HG02852 (cell line): ENCODE measurements at regions not wholly inside any gene's neighbourhood (a gene's known extent, or its start where the extent isn't known, plus 50 kb on each side); places are given as distances from the start of the nearest gene placed in this dataset.
"Not testable (repeated sequence)": the region's sequence is repeated elsewhere in the genome, so short reads cannot be mapped to it uniquely, and the experiment has no call there.

ENCODE experiments used
- ATAC-seq: cut with Tn5 transposase; IDR thresholded peaks from one replicate; pipeline ENCODE4 v1.9.1; 2021; ENCODE audit warnings: mild to moderate bottlenecking, moderate library complexity; ENCODE audit not compliant: unreplicated experiment

- ATAC-seq: no peak
These were observed 98.4 kb upstream of the FRMD4A start for GRCh38 chr10:14429043-14429700.

DNA sequence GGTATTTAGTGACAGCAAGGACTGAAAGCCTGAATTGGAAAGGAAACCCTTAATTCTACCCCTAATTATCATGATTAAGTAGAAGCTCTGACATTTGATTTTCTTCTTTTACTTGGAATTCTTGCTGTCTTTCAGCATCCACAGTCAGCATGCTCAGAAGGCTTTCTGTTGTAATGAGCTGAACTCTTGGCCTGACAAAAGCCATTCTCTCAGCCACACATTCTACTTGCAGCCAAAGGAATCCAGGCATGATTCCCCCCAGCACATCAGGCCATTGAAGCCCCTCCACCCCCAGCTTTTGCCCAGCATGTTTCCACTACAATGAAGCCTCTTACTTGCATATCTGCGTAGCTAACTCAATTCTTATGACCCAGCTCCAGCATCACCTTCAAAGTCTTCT, 94.3 kb upstream of the FRMD4A start:
- no peak for ATAC-seq

DNA sequence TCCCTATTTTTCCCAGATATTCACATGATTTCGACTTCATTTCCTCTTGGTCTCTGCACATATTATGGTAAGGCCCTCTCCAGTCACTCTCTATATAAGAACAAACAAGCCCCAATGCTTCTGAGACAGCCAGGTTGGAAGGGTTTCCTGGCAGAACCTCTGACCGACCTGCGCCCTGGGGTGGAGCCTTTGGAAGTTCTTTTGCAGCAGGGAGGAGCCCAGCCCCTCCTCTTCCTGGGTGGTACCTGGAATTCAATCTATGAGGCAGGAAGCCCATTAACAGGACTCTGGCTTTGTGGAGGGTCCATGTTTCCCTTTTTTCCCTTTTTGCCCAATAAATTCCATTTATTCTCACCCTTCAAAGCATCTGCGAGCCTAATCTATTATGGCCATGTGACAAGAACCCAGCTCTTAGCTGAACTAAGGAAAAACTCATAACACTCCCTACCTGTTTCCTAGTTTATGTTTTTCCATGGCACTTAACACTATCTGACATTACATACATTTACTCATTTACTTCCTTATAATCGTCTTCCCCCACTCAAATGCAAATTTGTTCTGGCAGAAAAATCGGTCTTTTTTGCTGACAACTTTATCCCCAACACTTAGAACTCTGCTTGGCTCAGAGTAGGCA, 92.5 kb upstream of the FRMD4A start:
- no peak for ATAC-seq

- ATAC-seq: no peak
These were observed 91.7 kb upstream of the FRMD4A start for GRCh38 chr10:14422431-14422830.

- ATAC-seq: no peak
These were observed 91.2 kb upstream of the FRMD4A start for GRCh38 chr10:14421941-14422340.

- ATAC-seq: not testable (repeated sequence)
These were observed 86.6 kb upstream of the FRMD4A start for GRCh38 chr10:14417336-14417735.

DNA sequence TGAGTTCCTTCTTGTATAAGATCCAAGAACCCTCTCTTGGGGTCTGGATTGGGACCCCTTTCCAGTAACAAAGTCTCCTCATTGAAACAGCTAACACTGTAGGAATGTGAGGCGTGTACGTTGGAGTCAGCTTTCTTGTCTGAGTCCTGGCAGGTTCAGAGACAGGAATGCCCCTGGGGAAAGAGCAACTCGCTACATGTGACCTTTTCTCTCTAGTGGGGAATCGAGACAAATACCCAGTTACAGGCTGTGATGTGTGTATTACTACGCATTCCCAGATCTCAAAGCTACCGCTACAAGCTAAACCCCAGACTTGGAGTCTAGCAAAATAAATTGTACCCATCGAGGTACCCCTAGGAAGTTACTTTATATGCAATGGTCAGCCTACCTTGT, 85.6 kb upstream of the FRMD4A start:
- ATAC-seq: no peak

DNA sequence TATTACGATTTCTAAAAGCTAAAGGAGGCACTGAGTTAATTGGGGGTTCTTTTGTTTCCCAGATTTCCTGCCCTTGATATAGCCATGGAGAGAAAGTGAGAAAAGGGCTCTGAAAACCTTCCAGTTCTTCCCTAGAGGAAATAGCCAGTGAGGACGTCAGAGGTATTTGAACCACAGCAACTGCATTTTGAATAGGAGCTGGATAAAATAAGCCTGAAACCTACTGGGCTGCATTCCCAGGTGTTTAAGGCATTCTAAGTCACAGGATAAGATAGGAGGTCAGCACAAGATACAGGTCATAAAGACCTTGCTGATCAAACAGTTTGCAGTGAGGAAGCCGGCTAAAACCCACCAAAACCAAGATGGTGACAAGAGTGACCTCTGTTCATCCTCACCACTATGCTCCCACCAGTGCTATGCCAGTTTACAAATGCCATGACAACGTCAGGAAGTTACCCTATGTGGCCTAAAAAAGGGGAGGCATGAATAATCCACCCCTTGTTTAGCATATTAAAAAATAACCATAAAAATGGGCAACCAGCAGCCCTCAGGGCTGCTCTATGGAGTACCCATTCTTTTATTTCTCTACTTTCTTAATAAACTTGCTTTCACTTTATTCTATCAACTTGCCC, 85.1 kb upstream of the FRMD4A start:
- no peak for ATAC-seq

- no peak for ATAC-seq
These were observed 84.2 kb upstream of the FRMD4A start for GRCh38 chr10:14414901-14415300.

- ATAC-seq: no peak
These were observed 82.8 kb upstream of the FRMD4A start for GRCh38 chr10:14413523-14413922.

DNA sequence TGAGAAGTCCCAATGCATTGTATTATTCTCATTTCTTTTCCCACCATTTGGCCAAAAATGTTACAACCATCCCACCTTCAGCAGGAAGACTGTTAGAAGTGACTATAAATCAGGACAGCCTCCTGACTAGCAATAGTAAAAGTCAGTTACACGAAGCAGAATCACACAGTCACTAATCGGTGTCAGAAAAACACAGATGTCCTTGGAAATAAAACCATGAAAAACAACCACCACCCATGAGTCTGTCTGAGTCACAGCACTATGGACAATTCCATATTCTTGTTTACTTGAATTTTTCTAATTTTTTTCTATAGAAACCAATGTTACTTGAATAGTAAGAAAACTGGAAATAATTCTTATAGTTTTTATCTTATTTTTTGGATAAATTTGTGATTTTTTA, 81.9 kb upstream of the FRMD4A start:
- no peak for ATAC-seq

DNA sequence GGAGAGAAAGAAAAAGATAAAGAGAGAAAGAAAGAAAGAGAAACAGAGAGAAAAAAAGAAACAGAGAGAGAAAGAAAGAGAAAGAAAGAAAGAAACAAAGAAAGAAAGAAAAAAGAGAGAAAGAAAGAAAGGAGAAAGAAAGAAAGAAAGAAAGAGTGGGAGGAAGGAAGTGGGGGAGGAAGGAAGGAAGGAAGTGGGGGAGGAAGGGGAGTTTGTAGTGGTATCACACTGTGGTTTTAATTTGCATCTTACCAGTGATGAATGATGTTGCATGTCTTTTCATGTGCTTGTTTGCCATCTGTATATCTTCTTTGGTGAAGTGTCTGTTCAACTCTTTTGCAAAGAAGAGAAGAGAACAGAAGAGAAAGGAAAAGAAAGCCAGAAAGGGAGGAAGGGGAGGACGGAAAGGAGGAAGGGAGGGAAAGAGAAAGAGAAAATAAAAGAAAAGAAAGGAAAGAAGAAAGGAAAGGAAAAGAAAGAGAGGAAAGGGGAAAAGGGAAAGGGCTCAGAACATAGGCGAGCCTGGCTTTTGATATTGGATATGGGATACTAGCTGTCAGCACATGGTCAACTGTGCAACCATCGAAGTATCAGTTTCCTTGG, 79.2 kb upstream of the FRMD4A start:
- no peak for ATAC-seq

- no peak for ATAC-seq
These were observed 78.5 kb upstream of the FRMD4A start for GRCh38 chr10:14409247-14409646.

GRCh38 chr10:14408139-14408538, 77.4 kb upstream of the FRMD4A start:
- no peak for ATAC-seq

- no peak for ATAC-seq
These were observed 76.8 kb upstream of the FRMD4A start for GRCh38 chr10:14407567-14407966.

GRCh38 chr10:14405076-14406065, 74.6 kb upstream of the FRMD4A start:
- no peak for ATAC-seq

- no peak for ATAC-seq
These were observed 73.3 kb upstream of the FRMD4A start for GRCh38 chr10:14403881-14404623.

- ATAC-seq: no peak
These were observed 72.6 kb upstream of the FRMD4A start for GRCh38 chr10:14403359-14403758.

DNA sequence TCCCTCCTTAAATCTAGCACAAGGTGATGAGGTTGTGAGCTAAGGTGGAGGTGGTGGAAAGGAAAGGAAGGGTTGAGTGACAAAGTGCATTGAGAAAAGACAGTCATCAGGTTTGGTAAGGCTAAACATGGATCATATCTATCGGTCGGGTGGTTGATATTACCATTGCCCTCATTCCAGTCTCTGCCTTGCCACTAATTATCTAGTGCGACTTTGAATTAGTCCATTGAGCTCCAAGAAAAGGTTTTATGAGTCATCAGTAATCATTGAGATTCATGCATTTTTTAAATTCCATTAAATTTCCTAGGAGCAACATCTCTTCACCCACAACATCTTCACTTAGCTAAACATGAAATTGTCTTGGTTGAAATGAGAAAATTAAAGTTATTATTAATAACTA, 68.9 kb upstream of the FRMD4A start:
- ATAC-seq: no peak

GRCh38 chr10:14397066-14397465, 66.3 kb upstream of the FRMD4A start:
- no peak for ATAC-seq
